Uterus (tissue), 3 donors: ENCODE measurements at regions not wholly inside any gene's neighbourhood (a gene's known extent, or its start where the extent isn't known, plus 50 kb on each side); places are given as distances from the start of the nearest gene placed in this dataset.

Experiments used
- DNase-seq, 2 donors: peaks; one replicate each; pipeline ENCODE4 v3.0.0-alpha.2; 2019 to 2020
- H3K27ac ChIP-seq, 2 donors: fragments of 200-600 bp; sonication (generic); 1 replicate in 1 of 2; 2 replicates in 1 of 2; pipeline ENCODE4 v1.5.1; 2016 to 2018
- H3K27me3 ChIP-seq, 2 donors: fragments of 200-600 bp; sonication (generic); one replicate each; pipeline ENCODE4 v1.5.1; 2018 to 2019; ENCODE audit warnings: control low read depth in 1 of 2
- H3K36me3 ChIP-seq, 2 donors: fragments of 200-600 bp; sonication (generic); one replicate each; pipeline ENCODE4 v1.5.1; 2019; ENCODE audit warnings: control low read depth in 1 of 2
- H3K4me1 ChIP-seq, 2 donors: fragments of 200-600 bp; sonication (generic); one replicate each; pipeline ENCODE4 v1.5.1; 2018 to 2019; ENCODE audit warnings: control low read depth in 1 of 2
- H3K4me3 ChIP-seq, 2 donors: fragments of 200-600 bp; sonication (generic); 1 replicate in 1 of 2; 2 replicates in 1 of 2; pipeline ENCODE4 v1.5.1; 2018 to 2019; ENCODE audit warnings: mild to moderate bottlenecking in 1 of 2
- H3K9me3 ChIP-seq, 2 donors: fragments of 200-600 bp; sonication (generic); one replicate each; pipeline ENCODE4 v1.5.1; 2019; ENCODE audit warnings: control low read depth in 1 of 2
- CTCF ChIP-seq, 4 experiments: fragments of 200-600 bp in 2 of 4; fragments of 450-650 bp in 2 of 4; sonication (generic) in 2 of 4; IDR thresholded peaks; one replicate each; pipeline ENCODE4 v1.5.1; 2016 to 2019; ENCODE audit warnings: antibody characterized with exemption in 4 of 4, mild to moderate bottlenecking in 2 of 4, moderate library complexity in 1 of 4
- POLR2A ChIP-seq, 2 donors: fragments of 450-650 bp; IDR thresholded peaks; one replicate each; pipeline ENCODE4 v1.6.1; 2016; ENCODE audit warnings: antibody characterized with exemption in 2 of 2, mild to moderate bottlenecking in 1 of 2, moderate library complexity in 1 of 2
- intact Hi-C: fragments of 100-400 bp; cut with DNase I; formaldehyde crosslinking; loops from one replicate; pipeline ENCODE4 v1.15.1; 2023; ENCODE audit warnings: low total_unique reads
- donor health status: DM: yes; HTN: yes; CAD: no.

- H3K9me3 ChIP-seq: no peaks in the 10 kb centered on the region
- DNase-seq: no peak
- intact Hi-C loops: no loop called here
- H3K27ac ChIP-seq: no peak overlapping the region
- TF ChIP-seq POLR2A (IDR thresholded peaks at IDR 0.05) (no peak), CTCF (IDR thresholded peaks at IDR 0.05) (no peak)
- peaks cover 0 to 4% of the 10 kb centered on the region in 2 donors for H3K27me3 ChIP-seq
- H3K4me3 ChIP-seq: no peak overlapping the region
- no peaks in the 10 kb centered on the region for H3K4me1 ChIP-seq
- H3K36me3 ChIP-seq: no peaks in the 10 kb centered on the region
Observed at GRCh38 chr20:63062188-63063140, 55.7 kb upstream of the BHLHE23 start.

GRCh38 chr20:63061771-63062100, 55.0 kb upstream of the BHLHE23 start:
- no peaks in the 10 kb centered on the region for H3K4me1 ChIP-seq
- intact Hi-C loops: no loop called here
- no peak for DNase-seq
- H3K27ac ChIP-seq: no peak overlapping the region
- H3K9me3 ChIP-seq: no peaks in the 10 kb centered on the region
- no peak overlapping the region for H3K4me3 ChIP-seq
- TF ChIP-seq POLR2A (IDR thresholded peaks at IDR 0.05): no peak
- no peak for TF ChIP-seq CTCF (IDR thresholded peaks at IDR 0.05)
- H3K27me3 ChIP-seq: peaks cover 0 to 4% of the 10 kb centered on the region in 2 donors
- no peaks in the 10 kb centered on the region for H3K36me3 ChIP-seq

GRCh38 chr20:63061051-63061770, 54.4 kb upstream of the BHLHE23 start:
- H3K9me3 ChIP-seq: no peaks in the 10 kb centered on the region
- no peak overlapping the region for H3K4me3 ChIP-seq
- no peak overlapping the region for H3K27ac ChIP-seq
- H3K4me1 ChIP-seq: no peaks in the 10 kb centered on the region
- no peaks in the 10 kb centered on the region for H3K36me3 ChIP-seq
- TF ChIP-seq CTCF (IDR thresholded peaks at IDR 0.05) (no peak), POLR2A (IDR thresholded peaks at IDR 0.05) (no peak)
- intact Hi-C loops: no loop called here
- H3K27me3 ChIP-seq: peaks cover 0 to 4% of the 10 kb centered on the region in 2 donors
- no peak for DNase-seq

DNA sequence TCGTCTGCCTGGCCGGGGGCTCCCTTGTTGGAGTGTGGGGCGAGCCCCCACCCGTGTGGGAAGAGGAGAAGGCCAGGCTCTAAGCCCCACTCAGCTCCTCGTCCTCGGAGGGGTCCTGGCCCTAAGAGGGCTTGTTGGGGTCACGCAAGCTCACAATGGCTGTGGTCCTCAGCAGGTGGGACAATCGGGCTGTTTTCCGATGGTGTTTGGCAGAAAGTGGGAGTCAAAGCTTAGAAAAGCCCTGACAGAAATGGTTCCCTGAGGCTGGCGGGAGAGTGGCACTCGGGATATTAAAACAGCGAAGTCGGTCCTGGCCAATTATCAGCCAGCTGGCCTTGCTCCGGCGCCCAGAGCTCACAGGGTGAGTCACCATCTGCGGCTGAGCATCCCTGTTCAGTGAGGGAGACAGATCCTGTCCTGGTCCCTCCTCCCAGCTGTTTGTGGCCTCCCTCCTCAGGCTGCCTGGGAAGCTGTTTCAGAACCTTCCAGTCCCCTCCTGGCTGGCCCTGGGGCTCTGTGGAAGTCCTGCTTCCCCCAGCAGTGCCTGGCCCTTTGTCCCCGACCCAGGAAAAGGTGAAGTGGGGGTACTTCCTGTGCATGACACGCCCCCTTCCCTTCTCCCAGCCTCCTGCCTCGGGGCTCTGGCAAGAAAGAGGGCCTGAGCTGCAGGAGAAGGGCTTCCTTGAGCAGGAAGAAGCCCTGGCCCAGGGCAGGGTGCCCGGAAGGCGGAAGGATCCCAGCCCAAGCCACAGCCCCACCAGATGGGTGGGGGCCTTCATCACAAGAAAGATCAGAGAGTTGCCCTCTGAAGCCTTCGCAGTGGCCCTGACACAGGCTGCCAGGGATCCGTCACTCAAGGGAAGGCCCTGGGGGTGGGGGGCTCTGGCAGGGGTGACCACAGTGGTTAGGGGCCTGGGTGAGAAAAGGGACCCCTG, 53.6 kb upstream of the BHLHE23 start:
- H3K36me3 ChIP-seq: no peaks in the 10 kb centered on the region
- H3K9me3 ChIP-seq: no peaks in the 10 kb centered on the region
- no peak overlapping the region for H3K4me3 ChIP-seq
- intact Hi-C loops: no loop called here
- H3K27me3 ChIP-seq: peaks cover 0 to 4% of the 10 kb centered on the region in 2 donors
- TF ChIP-seq POLR2A (IDR thresholded peaks at IDR 0.05) (no peak), CTCF (IDR thresholded peaks at IDR 0.05) (no peak)
- no peak overlapping the region for H3K27ac ChIP-seq
- H3K4me1 ChIP-seq: no peaks in the 10 kb centered on the region
- no peak for DNase-seq
